Lung microvascular endothelial cell (primary cell): ENCODE measurements at regions not wholly inside any gene's neighbourhood (a gene's known extent, or its start where the extent isn't known, plus 50 kb on each side); places are given as distances from the start of the nearest gene placed in this dataset.

ENCODE experiments used
- DNase-seq, 2 donors: peaks; one replicate each; pipeline versions ENCODE4 v3.0.0 to v3.0.0-alpha.2; 2010; ENCODE audit warnings: low read depth in 2 of 2

DNA sequence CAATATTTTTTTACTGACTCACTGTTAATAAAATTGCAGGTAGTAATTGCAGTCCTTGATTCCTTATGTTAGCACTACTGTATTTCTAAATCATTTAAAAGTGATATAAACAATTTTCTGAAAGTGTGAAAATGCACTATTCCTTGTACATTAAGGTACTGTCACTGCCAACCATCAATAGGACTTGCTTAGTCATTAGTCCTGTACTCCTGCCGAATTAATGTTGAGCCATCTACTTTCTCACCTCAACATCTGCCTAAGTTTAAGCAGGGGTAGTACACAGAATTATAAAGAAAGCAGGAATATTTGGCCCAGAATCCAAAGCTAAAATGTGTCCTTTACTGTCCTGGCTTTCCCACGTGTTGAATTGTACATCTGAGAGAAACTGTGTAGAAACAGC, 87.0 kb upstream of the TRPC3 start:
- DNase-seq = no peak

DNA sequence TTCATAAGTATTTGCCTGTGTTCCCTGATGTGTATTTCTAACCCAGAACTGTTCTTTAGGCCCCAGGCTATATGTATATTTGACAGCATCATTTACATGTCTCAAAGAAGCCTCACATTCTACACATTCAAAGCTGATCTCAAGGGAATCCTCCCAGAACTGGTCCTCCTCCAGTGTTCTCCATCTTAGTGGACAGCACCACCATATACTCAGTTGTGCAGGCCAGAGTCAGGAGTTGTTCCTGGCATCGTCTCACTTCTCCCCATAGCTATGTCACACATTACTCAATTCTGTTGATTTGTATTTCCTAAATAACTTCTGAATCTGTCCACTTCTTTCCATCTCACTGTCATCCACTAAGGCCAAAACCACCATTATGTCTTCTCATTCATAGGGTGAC, 82.8 kb upstream of the TRPC3 start:
- no peak for DNase-seq

DNA sequence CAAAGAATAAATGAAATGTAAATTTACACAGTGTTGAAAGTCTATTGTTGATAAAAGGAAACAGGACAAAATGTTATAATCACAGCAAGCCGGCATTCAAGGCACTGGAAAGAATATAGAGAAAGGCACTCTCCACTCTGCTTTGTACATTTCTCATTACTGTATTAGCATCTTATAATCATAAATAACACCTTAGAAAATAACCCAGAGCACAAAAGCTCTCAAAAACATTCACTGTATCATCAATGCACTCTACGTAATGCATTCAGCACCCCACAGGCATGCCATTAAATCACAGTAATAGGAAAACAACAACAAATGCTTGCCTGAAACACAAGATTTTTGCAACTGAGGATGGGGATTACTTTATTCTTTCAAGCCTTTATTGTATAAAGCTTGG, 75.3 kb upstream of the TRPC3 start:
- DNase-seq = no peak

DNA sequence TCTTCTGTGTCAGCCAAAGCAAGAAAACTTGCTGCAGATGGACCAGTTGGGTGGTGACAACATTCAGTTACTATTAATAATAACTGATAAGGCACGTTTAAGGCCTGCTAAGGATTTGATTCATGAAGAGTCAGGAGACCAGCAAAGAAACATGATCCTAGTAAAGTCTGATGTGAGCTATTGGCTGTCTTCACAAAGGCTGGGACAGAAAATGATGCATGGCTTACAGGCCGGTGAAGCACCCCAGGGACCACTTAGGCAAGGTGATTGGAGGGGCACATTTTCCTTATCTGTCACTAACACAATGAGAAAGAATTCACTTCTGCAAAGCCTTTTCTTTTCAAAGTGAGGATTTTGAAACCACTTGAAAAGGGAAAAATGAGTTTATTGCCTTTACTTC, 65.4 kb upstream of the TRPC3 start:
- DNase-seq = no peak

DNA sequence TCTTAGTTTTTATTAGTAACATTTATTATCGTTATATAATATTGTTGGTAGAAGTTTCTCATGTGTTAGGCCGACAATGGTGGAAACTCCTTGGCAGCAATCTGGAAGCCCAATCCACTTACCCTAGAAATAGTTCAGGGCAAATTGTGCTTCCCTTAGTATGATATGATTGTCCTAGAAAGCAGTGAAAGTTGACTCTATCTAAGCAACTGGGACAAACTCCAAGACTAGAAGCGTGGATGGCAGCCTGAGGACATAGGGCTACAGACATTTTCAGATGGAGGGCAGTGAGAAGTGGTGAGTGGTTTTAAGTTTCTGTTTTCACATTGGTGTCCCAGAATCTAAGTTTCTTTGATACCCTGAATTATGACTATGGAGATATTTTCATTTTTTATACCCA, 63.3 kb upstream of the TRPC3 start:
- no peak for DNase-seq

DNA sequence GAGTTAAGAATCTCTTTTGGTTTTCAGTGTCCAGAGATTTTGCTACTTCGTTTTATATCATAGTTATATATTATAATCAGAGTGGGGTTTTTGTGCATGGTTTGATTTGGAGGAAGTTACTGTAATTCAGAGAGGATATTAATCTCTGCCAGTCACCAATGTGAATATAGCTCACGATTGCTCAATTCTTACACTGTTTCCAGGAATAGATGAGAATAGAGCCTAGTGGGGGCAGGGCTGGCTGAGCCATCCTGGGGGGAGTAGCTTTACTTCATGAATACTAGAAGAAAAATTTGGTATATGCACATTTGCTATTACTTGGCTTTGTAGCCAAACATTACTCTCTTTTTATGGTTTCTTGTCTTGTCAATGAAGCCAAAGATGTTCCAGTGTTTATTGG, 60.9 kb upstream of the TRPC3 start:
- peak in 1 of 2 donors; percentile 4 for DNase-seq

DNA sequence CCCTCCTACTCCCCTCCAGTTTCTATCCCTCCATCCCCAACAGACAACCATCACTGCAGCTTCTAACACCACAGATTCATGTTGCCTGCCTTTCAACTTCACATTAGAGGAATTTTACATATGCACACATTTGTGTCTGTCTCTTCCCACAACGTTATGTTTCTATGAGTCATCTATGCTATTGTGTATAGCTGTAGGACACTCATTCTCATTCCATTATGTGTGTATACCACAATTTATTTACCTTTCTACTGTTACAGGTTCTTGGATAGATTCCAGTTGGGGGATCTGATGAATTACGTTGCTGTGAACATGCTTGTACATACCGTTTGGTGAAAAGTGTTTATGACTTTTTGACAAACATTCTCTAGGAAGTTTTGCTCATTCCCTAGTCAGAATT, 58.8 kb upstream of the TRPC3 start:
- peak in 1 of 2 donors; percentile 4 for DNase-seq

DNA sequence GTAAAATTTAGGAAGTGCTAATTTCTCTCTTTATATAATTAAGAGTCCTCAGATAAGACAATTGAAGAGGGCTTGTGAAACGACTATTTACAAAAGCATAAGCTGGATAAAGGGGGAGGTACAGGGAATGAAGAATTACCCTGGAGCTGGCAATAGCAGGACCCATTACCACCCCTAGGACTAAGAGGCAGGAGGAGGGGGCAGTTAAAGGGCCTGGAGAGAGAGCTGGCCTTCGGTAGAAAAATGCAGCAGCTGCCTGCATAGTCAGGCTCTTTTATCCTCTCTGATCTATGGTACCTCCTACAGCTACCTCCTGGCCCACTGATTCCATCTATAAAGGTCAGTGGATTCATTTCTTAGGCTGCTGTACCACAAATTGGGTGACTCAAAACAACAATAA, 57.7 kb upstream of the TRPC3 start:
- no peak for DNase-seq

DNA sequence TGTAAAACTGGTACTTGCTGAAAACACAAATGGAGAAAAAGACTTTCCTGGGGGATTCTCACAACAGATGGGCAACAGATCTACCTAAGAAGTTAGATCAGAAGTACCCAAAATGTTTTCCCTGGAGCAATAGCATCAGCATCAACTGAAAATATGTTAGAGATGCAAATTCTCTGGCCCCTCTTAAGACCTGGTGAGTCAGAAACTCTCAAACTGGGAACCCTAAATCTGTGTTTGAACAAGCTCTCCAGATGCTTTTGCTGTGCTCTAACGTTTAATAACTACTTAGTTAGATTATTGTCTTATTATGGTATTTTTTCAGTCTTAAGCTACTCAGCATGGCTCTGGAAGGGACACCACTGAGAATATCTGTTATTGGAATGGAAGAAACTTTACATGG, 55.2 kb upstream of the TRPC3 start:
- DNase-seq = no peak

DNA sequence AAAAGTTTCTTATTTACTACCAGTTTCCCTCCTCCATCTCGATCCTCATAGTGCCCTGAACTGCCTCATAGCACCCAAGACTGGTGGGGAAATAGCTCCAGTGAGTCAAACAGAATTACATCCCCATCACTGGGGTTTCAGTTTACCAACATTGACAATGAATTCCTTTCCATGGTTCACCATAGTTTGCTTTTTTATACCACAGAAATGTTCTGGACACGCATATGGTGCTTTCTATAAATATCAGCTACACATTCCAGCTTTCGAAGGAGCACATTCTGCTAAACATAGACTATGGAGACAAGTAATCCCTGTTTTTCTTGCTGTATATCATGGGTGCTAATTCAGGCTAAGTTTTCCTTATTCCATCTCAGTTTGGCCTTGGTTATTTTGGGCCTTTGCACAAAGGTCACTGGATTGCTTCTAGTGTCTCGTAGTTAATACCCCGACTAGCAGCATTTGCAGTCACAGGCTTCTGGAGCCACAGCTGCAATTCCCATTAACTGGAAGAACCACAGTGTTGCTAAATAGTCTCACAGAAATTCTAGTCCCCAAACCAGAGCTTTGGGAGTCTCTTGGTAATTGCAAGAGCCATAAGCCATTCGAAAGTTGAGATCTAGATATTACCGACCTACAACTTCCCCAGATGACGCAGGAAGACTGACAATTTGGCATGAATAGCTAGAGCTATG, 53.4 kb upstream of the TRPC3 start:
- DNase-seq = no peak

DNA sequence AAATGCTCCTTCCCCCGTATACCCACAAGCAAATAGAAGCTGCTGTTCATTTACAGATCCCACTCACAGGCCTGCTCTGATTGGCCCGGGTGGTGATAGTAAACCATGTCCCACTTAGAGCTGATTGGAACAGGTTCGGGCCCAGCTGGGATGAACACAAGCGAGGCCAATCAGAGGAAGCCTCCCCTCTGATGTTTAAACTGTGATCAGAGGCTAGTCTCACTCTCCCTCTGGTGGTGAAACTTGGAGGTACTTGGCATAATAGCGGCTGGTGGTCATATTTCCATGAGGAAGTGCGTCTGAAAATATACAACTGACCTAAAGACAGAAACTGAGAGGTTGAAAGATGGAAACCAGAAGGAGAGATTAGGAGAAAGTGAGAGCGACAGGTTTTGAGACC, 51.5 kb upstream of the TRPC3 start:
- DNase-seq = peak; percentile 24 to 52
